H1 (cell line): ENCODE measurements at regions not wholly inside any gene's neighbourhood (a gene's known extent, or its start where the extent isn't known, plus 50 kb on each side); places are given as distances from the start of the nearest gene placed in this dataset.

ENCODE experiments used
- ASH2L ChIP-seq: fragments of 200-600, 300-600 bp; sonication (generic); IDR thresholded peaks from one replicate; pipeline ENCODE4 v1.7.1; 2017; ENCODE audit warnings: low read length
- BACH1 ChIP-seq: IDR thresholded peaks from 2 replicates; pipeline ENCODE4 v1.6.1; 2012; ENCODE audit warnings: low read length, improper control_type of control experiment
- BCL11A ChIP-seq, 2 experiments: IDR thresholded peaks; one replicate each; pipeline ENCODE4 v1.6.1; 2011; ENCODE audit warnings: low read depth in 2 of 2, low read length in 2 of 2, mild to moderate bottlenecking in 2 of 2
- CHD1 ChIP-seq: IDR thresholded peaks from 2 replicates; pipeline ENCODE4 v1.6.1; 2012; ENCODE audit warnings: low read depth, low read length, improper control_type of control experiment
- CREB1 ChIP-seq: IDR thresholded peaks from 2 replicates; pipeline ENCODE4 v1.6.1; 2012; ENCODE audit warnings: inconsistent platforms
- CTCF ChIP-seq, 3 experiments: IDR thresholded peaks; 1 replicate in 2 of 3; 2 replicates in 1 of 3; pipeline versions ENCODE4 v1.5.1 to v1.6.1; 2011; ENCODE audit warnings: low read length in 3 of 3, mild to moderate bottlenecking in 3 of 3, inconsistent platforms in 2 of 3, low read depth in 1 of 3, moderate library complexity in 1 of 3; ENCODE audit not compliant: insufficient read depth in 1 of 3; ENCODE audit errors: control extremely low read depth in 1 of 3
- EP300 ChIP-seq, 2 experiments: IDR thresholded peaks; 1 replicate in 1 of 2; 2 replicates in 1 of 2; pipeline ENCODE4 v1.6.1; 2011 to 2012; ENCODE audit warnings: low read depth in 2 of 2, low read length in 2 of 2, mild to moderate bottlenecking in 2 of 2, borderline replicate concordance in 1 of 2, inconsistent platforms in 1 of 2, moderate library complexity in 1 of 2
- KDM1A ChIP-seq: fragments of 200-600, 300-600 bp; sonication (generic); IDR thresholded peaks from 2 replicates; pipeline ENCODE4 v1.7.1; 2016; ENCODE audit warnings: mild to moderate bottlenecking, low read length, borderline replicate concordance
- POLR2A ChIP-seq, 2 experiments: IDR thresholded peaks; 1 replicate in 1 of 2; 2 replicates in 1 of 2; pipeline ENCODE4 v1.6.1; 2011; ENCODE audit warnings: low read depth in 2 of 2, low read length in 2 of 2, mild to moderate bottlenecking in 2 of 2; ENCODE audit errors: control extremely low read depth in 1 of 2
- POLR2AphosphoS5 ChIP-seq: IDR thresholded peaks from 2 replicates; pipeline ENCODE4 v1.6.1; 2011; ENCODE audit warnings: low read depth, low read length
- USF2 ChIP-seq: IDR thresholded peaks from 2 replicates; pipeline ENCODE4 v1.6.1; 2011; ENCODE audit warnings: low read length, improper control_type of control experiment

- TF ChIP-seq POLR2AphosphoS5: no peak
- no peak for TF ChIP-seq USF2
- TF ChIP-seq CTCF (IDR thresholded peaks at IDR 0.05; ENCODE audit: control extremely low read depth in 1 of 3, insufficient read depth in 1 of 3, low read depth in 1 of 3, low read length in 3 of 3): no peak
- no peak for TF ChIP-seq POLR2A (IDR thresholded peaks at IDR 0.05; ENCODE audit: control extremely low read depth in 1 of 2, low read depth in 2 of 2, low read length in 2 of 2)
- no peak for TF ChIP-seq ASH2L
- no peak for TF ChIP-seq KDM1A
- no peak for TF ChIP-seq CREB1
- no peak for TF ChIP-seq BCL11A (IDR thresholded peaks at IDR 0.05; ENCODE audit: low read depth in 2 of 2, low read length in 2 of 2)
- TF ChIP-seq BACH1: no peak
- no peak for TF ChIP-seq EP300 (IDR thresholded peaks at IDR 0.05; ENCODE audit: borderline replicate concordance in 1 of 2, low read depth in 2 of 2, low read length in 2 of 2)
- no peak for TF ChIP-seq CHD1
These were observed 99.3 kb downstream of the PPP1R3A start for GRCh38 chr7:113819474-113819873.
